Suppressor macrophage treated with lipopolysaccharide for 1 hour (primary cell): ENCODE measurements at regions not wholly inside any gene's neighbourhood (a gene's known extent, or its start where the extent isn't known, plus 50 kb on each side); places are given as distances from the start of the nearest gene placed in this dataset.

Source experiments
- DNase-seq, 3 donors: peaks; one replicate each; pipeline ENCODE4 v3.0.0-alpha.2; 2020 to 2022

- no peak for DNase-seq
These were observed 55.7 kb upstream of the OR5AN1 start for GRCh38 chr11:59302991-59303390.

GRCh38 chr11:59295435-59295834 is 63.3 kb upstream of the OR5AN1 start:
- DNase-seq: no peak

- DNase-seq: no peak
These were observed 66.1 kb upstream of the OR5AN1 start for GRCh38 chr11:59292611-59293010.

- no peak for DNase-seq
These were observed 67.5 kb upstream of the OR5AN1 start for GRCh38 chr11:59291228-59291627.

GRCh38 chr11:59289356-59290181 is 69.1 kb upstream of the OR5AN1 start:
- DNase-seq: peak; percentile 54 to 71 (median 58)

- DNase-seq: no peak
These were observed 72.9 kb upstream of the OR5AN1 start for GRCh38 chr11:59285716-59286260.

GRCh38 chr11:59284773-59285129 is 72.0 kb upstream of the MPEG1 start:
- no peak for DNase-seq

GRCh38 chr11:59283825-59284772 is 71.4 kb upstream of the MPEG1 start:
- peak; percentile 68 to 82 (median 75) for DNase-seq

- no peak for DNase-seq
These were observed 70.6 kb upstream of the MPEG1 start for GRCh38 chr11:59283311-59283710.

- DNase-seq: peak in 1 of 3 donors; percentile 18
These were observed 68.5 kb upstream of the MPEG1 start for GRCh38 chr11:59281177-59281576.

- peak; percentile 53 to 60 (median 58) for DNase-seq
These were observed 60.7 kb upstream of the MPEG1 start for GRCh38 chr11:59273373-59273841.

GRCh38 chr11:59272771-59273372 is 60.1 kb upstream of the MPEG1 start:
- DNase-seq: peak; percentile 40 to 55 (median 42)

GRCh38 chr11:59271811-59272327 is 59.1 kb upstream of the MPEG1 start:
- DNase-seq: no peak

GRCh38 chr11:59271247-59271755 is 58.6 kb upstream of the MPEG1 start:
- no peak for DNase-seq

- DNase-seq: no peak
These were observed 55.2 kb upstream of the MPEG1 start for GRCh38 chr11:59267736-59268475.

GRCh38 chr11:59267196-59267595 is 54.5 kb upstream of the MPEG1 start:
- no peak for DNase-seq

GRCh38 chr11:59266491-59266890 is 53.8 kb upstream of the MPEG1 start:
- no peak for DNase-seq

- DNase-seq: no peak
These were observed 53.0 kb upstream of the MPEG1 start for GRCh38 chr11:59265735-59266134.

- DNase-seq: no peak
These were observed 52.0 kb upstream of the MPEG1 start for GRCh38 chr11:59264736-59265135.

GRCh38 chr11:59263225-59263894 is 50.6 kb upstream of the MPEG1 start:
- peak in 1 of 3 donors; percentile 45 for DNase-seq
